CD4-positive, alpha-beta T cell (primary cell): ENCODE measurements at regions not wholly inside any gene's neighbourhood (a gene's known extent, or its start where the extent isn't known, plus 50 kb on each side); places are given as distances from the start of the nearest gene placed in this dataset.

Experiments used
- ATAC-seq: fragments of 200-7000 bp; cut with Tn5 transposase; one replicate; pipeline ENCODE4 v1.10.0; 2022; ENCODE audit warnings: mild to moderate bottlenecking; ENCODE audit not compliant: poor library complexity
- CTCF ChIA-PET: fragments of 350-600 bp; sonication (Branson Sonifier 250); formaldehyde crosslinking; loops from one replicate; lab custom pipeline; 2021; ENCODE audit warnings: antibody characterized with exemption, inconsistent platforms; lab: Charles Lee
- POLR2A ChIA-PET: fragments of 350-600 bp; sonication (Branson Sonifier 250); formaldehyde crosslinking; loops from one replicate; lab custom pipeline; 2021; ENCODE audit warnings: antibody characterized with exemption, inconsistent platforms; lab: Charles Lee
- DNase-seq, 14 experiments: peaks; one replicate each; pipeline ENCODE4 v3.0.0-alpha.2; 2013 to 2020; ENCODE audit warnings: mixed read lengths in 2 of 14
- H3K27ac ChIP-seq, 2 donors: one replicate each; pipeline versions ENCODE4 v1.5.1 to v1.7.0; 2013; ENCODE audit warnings: low read length in 2 of 2, low read depth in 1 of 2, mild to moderate bottlenecking in 1 of 2
- H3K27me3 ChIP-seq, 2 experiments: 1 replicate in 1 of 2; 2 replicates in 1 of 2; pipeline versions ENCODE4 v1.6.1 to v1.7.0; 2013; ENCODE audit warnings: low read length in 2 of 2, control low read depth in 1 of 2, mild to moderate bottlenecking in 1 of 2, moderate library complexity in 1 of 2; ENCODE audit not compliant: insufficient read depth in 2 of 2, control insufficient read depth in 1 of 2
- H3K36me3 ChIP-seq: one replicate; pipeline ENCODE4 v1.6.1; 2013; ENCODE audit warnings: low read length, control low read depth; ENCODE audit not compliant: insufficient read depth
- H3K4me1 ChIP-seq: one replicate; pipeline ENCODE4 v1.6.1; 2013; ENCODE audit warnings: low read length, control low read depth; ENCODE audit not compliant: insufficient read depth
- H3K4me3 ChIP-seq: one replicate; pipeline ENCODE4 v1.5.1; 2013; ENCODE audit warnings: mild to moderate bottlenecking, low read length, moderate library complexity
- H3K9me3 ChIP-seq, 2 experiments: 1 replicate in 1 of 2; 2 replicates in 1 of 2; pipeline versions ENCODE4 v1.6.1 to v1.7.0; 2013; ENCODE audit warnings: low read length in 2 of 2, mild to moderate bottlenecking in 2 of 2, control low read depth in 1 of 2, moderate library complexity in 1 of 2; ENCODE audit not compliant: control insufficient read depth in 1 of 2, insufficient read depth in 1 of 2
- H3K27ac Mint-ChIP-seq: one replicate; pipeline ENCODE4 v1.8.0; 2020; ENCODE audit warnings: mixed read lengths
- H3K27me3 Mint-ChIP-seq: one replicate; pipeline ENCODE4 v1.8.0; 2021; ENCODE audit warnings: mixed read lengths
- H3K36me3 Mint-ChIP-seq: one replicate; pipeline ENCODE4 v1.8.0; 2021; ENCODE audit warnings: low read depth, mixed read lengths
- H3K4me1 Mint-ChIP-seq: one replicate; pipeline ENCODE4 v1.8.0; 2021; ENCODE audit warnings: low read depth, mixed read lengths
- H3K4me3 Mint-ChIP-seq: one replicate; pipeline ENCODE4 v1.8.0; 2020; ENCODE audit warnings: mild to moderate bottlenecking, mixed read lengths
- H3K9me3 Mint-ChIP-seq: one replicate; pipeline ENCODE4 v1.8.0; 2020; ENCODE audit warnings: mixed read lengths
- CTCF ChIP-seq: fragments of 200-600 bp; IDR thresholded peaks from one replicate; pipeline ENCODE4 v1.8.0; 2022; ENCODE audit warnings: antibody characterized with exemption, mild to moderate bottlenecking
- intact Hi-C, 2 experiments: fragments of 100-400 bp; cut with DNase I in 1 of 2; cut with micrococcal nuclease in 1 of 2; formaldehyde crosslinking; loops; one replicate each; pipeline versions ENCODE4 v1.15.1 to v1.9.0; 2023 to 2025; cut with DNase I, micrococcal nuclease

- DNase-seq: no peak
- Histone ChIP-seq H3K27me3 (no peaks in the 10 kb centered on the region), H3K27ac (no peak overlapping the region), H3K4me1 (no peaks in the 10 kb centered on the region), H3K4me3 (no peak overlapping the region), H3K36me3 (no peaks in the 10 kb centered on the region), H3K9me3 (peaks cover 2 to 5% of the 10 kb centered on the region in 2 experiments)
- H3K36me3 Mint-ChIP-seq: no peaks in the 10 kb centered on the region
- POLR2A ChIA-PET: no interaction called here
- peaks cover 2% of the 10 kb centered on the region for H3K9me3 Mint-ChIP-seq
- H3K27me3 Mint-ChIP-seq: peaks cover 5% of the 10 kb centered on the region
- H3K4me3 Mint-ChIP-seq: no peak overlapping the region
- H3K4me1 Mint-ChIP-seq: no peaks in the 10 kb centered on the region
- ATAC-seq: no peak
- H3K27ac Mint-ChIP-seq: no peak overlapping the region
- intact Hi-C loops: no loop called here
- CTCF ChIA-PET: no interaction called here
- TF ChIP-seq CTCF: no peak
Measured at GRCh38 chr10:58887474-58887873, 289.0 kb upstream of the PHYHIPL start.

DNA sequence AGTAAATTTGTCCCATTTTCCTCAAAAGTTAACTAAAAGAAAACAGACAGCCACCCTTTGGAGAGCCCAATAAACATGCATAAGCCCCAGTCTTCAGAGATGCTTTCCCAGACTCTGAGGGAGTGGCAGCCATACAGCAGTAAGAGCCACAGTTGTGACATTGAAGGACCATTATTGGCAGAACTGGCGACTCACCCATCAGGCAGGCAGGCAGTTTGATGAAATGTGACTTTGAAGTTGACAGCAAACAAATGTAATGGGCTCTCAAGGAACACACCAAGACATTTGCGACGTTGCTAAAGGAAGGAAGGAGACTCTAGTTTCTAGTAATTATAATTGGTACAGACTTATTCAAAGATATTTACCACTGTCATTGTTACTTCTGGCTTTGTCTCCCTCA is 287.5 kb upstream of the PHYHIPL start:
- Histone ChIP-seq H3K9me3 (no peaks in the 10 kb centered on the region), H3K27ac (no peak overlapping the region), H3K4me1 (no peaks in the 10 kb centered on the region), H3K27me3 (no peaks in the 10 kb centered on the region), H3K36me3 (no peaks in the 10 kb centered on the region), H3K4me3 (no peak overlapping the region)
- TF ChIP-seq CTCF: no peak
- Mint-ChIP-seq H3K9me3 (no peaks in the 10 kb centered on the region), H3K36me3 (no peaks in the 10 kb centered on the region), H3K4me3 (no peak overlapping the region), H3K27ac (no peak overlapping the region), H3K27me3 (peaks cover 5% of the 10 kb centered on the region), H3K4me1 (no peaks in the 10 kb centered on the region)
- ATAC-seq: no peak
- no peak for DNase-seq
- CTCF ChIA-PET: no interaction called here
- intact Hi-C loops: no loop called here
- POLR2A ChIA-PET: no interaction called here

- Mint-ChIP-seq H3K4me3 (no peak overlapping the region), H3K27me3 (peaks cover 5% of the 10 kb centered on the region), H3K4me1 (no peaks in the 10 kb centered on the region), H3K27ac (no peak overlapping the region), H3K36me3 (no peaks in the 10 kb centered on the region), H3K9me3 (no peaks in the 10 kb centered on the region)
- H3K36me3 ChIP-seq: no peaks in the 10 kb centered on the region
- ATAC-seq: no peak
- no peaks in the 10 kb centered on the region for H3K27me3 ChIP-seq
- no peak for TF ChIP-seq CTCF
- no peaks in the 10 kb centered on the region for H3K4me1 ChIP-seq
- H3K4me3 ChIP-seq: no peak overlapping the region
- H3K9me3 ChIP-seq: no peaks in the 10 kb centered on the region
- ChIA-PET POLR2A (no interaction called here), CTCF (no interaction called here)
- H3K27ac ChIP-seq: no peak overlapping the region
- DNase-seq: no peak
- intact Hi-C loops: no loop called here
Measured at GRCh38 chr10:58892031-58892531, 284.4 kb upstream of the PHYHIPL start.
